ENCODE measurements at regions not wholly inside any gene's neighbourhood (a gene's known extent, or its start where the extent isn't known, plus 50 kb on each side); places are given as distances from the start of the nearest gene placed in this dataset.

DNA sequence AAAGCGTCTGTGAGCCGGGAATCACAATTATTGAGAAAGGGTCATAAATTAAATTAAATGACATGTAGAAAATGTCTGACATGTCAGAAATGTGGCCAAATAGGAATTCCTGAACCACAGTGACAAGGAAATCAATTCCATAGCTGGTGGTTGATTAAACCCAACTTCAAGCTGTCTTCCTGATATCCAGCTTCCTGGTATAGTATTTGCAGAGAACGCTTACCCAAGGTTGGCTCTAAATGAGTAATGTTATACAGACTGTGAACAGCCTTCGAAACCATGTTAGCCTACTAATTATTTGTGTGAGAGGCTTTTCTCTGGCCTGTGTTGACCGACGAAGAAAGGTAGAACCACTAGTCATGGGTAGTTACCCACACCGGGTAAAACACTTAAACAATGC is 347.2 kb downstream of the RFC3 start:
- WGBS, 4 donors: 90 to 99% (median 96%) methylated on average over 7 of the region's 7 CpGs
- TF ChIP-seq POLR2A (IDR thresholded peaks at IDR 0.05): no peak
- TF ChIP-seq, protein P1, sequence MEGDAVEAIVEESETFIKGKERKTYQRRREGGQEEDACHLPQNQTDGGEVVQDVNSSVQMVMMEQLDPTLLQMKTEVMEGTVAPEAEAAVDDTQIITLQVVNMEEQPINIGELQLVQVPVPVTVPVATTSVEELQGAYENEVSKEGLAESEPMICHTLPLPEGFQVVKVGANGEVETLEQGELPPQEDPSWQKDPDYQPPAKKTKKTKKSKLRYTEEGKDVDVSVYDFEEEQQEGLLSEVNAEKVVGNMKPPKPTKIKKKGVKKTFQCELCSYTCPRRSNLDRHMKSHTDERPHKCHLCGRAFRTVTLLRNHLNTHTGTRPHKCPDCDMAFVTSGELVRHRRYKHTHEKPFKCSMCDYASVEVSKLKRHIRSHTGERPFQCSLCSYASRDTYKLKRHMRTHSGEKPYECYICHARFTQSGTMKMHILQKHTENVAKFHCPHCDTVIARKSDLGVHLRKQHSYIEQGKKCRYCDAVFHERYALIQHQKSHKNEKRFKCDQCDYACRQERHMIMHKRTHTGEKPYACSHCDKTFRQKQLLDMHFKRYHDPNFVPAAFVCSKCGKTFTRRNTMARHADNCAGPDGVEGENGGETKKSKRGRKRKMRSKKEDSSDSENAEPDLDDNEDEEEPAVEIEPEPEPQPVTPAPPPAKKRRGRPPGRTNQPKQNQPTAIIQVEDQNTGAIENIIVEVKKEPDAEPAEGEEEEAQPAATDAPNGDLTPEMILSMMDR (IDR thresholded peaks at IDR 0.05): no peak
- Histone ChIP-seq H3K4me3 (no peak overlapping the region), H3K27me3 (no peaks in the 10 kb centered on the region), H3K9me3 (no peaks in the 10 kb centered on the region), H3K36me3 (no peaks in the 10 kb centered on the region), H3K27ac (no peak overlapping the region), H3K4me1 (peaks cover 0 to 23% (median 18%) of the 10 kb centered on the region in 12 donors)
- no peak for ATAC-seq
- no peak for DNase-seq
- intact Hi-C loops (cut with DNase I): loop anchor here in 1 of 10 donors (10.0 kb wide), 1 partner anchor 350 kb away; the partner anchor contains the start of gene RFC3

DNA sequence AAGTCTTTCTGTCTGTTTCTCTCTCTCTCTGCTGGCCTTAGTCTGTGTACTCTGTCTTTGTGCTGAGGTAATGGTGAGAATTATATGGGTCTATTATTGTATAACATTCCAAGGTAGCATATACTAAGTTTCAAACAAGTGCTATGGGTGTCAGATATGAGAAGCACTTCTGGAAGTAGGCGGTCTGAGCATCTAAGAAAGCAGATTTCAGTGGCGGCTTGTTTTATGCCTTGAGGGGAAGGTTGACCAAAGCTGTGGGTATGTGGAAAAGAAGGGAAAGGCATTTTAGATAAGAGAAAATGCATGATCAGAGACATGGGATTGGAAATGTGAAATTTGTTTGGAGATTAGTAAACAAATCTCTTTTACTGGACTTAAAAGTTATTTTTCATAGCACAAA is 348.5 kb downstream of the RFC3 start:
- WGBS, 4 donors: 95 to 97% (median 97%) methylated on average over 2 of the region's 2 CpGs
- Histone ChIP-seq H3K27ac (no peak overlapping the region), H3K36me3 (no peaks in the 10 kb centered on the region), H3K4me3 (no peak overlapping the region), H3K9me3 (no peaks in the 10 kb centered on the region), H3K4me1 (peaks cover 0 to 22% (median 18%) of the 10 kb centered on the region in 12 donors), H3K27me3 (no peaks in the 10 kb centered on the region)
- ATAC-seq: no peak
- intact Hi-C loops (cut with DNase I): loop anchor here in 1 of 10 donors (10.0 kb wide), 1 partner anchor 352 kb away; the partner anchor contains the start of gene RFC3
- no peak for DNase-seq
- TF ChIP-seq, protein P1 (IDR thresholded peaks at IDR 0.05): no peak
- no peak for TF ChIP-seq POLR2A (IDR thresholded peaks at IDR 0.05)

DNA sequence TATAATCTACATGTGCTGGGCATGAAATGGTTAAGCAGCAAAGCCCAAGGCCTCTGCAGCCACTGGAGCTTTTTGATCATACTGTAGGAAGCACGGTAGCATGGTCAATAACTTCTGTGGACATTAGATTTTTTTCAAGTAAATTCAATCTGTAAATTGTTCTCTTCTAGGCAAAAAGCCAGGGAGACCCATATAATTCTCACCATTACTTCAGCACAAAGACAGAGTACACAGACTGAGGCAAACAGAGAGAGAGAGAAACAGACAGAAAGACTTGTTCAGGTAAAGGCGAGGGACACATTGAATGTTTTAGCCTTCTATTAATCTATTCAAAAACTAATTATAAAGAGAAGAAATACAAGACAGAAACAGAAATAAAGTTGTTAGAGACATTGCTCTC is 349.4 kb downstream of the RFC3 start:
- Histone ChIP-seq H3K4me1 (peaks cover 0 to 14% (median 10%) of the 10 kb centered on the region in 12 donors), H3K9me3 (no peaks in the 10 kb centered on the region)
- no peak for ATAC-seq

DNA sequence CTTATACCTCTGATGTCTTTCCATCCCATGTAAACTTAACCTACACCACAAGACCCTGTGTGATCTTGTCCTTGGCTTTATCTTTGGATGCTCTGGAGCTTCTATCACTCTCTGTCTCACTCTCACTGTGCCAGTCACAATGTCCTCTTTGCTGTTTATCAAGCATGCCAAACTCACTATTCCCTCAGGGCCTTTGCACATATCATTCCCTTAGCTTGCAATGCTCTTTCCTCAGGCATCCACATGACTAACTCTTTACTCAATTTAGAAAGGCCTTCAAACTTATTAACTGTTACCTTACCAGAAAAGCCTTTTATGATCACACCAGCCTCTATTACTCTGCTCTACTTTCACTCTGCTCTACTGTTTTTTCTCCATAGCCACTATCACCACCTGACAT is 354.1 kb downstream of the RFC3 start:
- no peaks in the 10 kb centered on the region for H3K36me3 ChIP-seq
- no peak for TF ChIP-seq POLR2A (IDR thresholded peaks at IDR 0.05)
- TF ChIP-seq, protein P1 (IDR thresholded peaks at IDR 0.05): no peak
- ATAC-seq: no peak

More for the DNA sequence above, 349.4 kb downstream of the RFC3 start:
- Histone ChIP-seq H3K36me3 (no peaks in the 10 kb centered on the region), H3K4me3 (no peak overlapping the region), H3K27ac (no peak overlapping the region), H3K27me3 (no peaks in the 10 kb centered on the region)
- intact Hi-C loops (cut with DNase I): loop anchor here in 1 of 10 donors (10.0 kb wide), 1 partner anchor 353 kb away; the partner anchor contains the start of gene RFC3
- WGBS, 4 donors: 68 to 77% (median 73%) methylated on average over 2 of the region's 2 CpGs
- DNase-seq: no peak
- no peak for TF ChIP-seq POLR2A (IDR thresholded peaks at IDR 0.05)
- TF ChIP-seq, protein P1 (IDR thresholded peaks at IDR 0.05): no peak

More for the DNA sequence above, 354.1 kb downstream of the RFC3 start:
- Histone ChIP-seq H3K4me3 (no peak overlapping the region), H3K27me3 (no peaks in the 10 kb centered on the region), H3K4me1 (no peaks in the 10 kb centered on the region), H3K9me3 (no peaks in the 10 kb centered on the region), H3K27ac (no peak overlapping the region)
- no peak for DNase-seq
- intact Hi-C loops (cut with DNase I): no loop called here

Measured in heart left ventricle (tissue), 16 donors.